Activated B cell treated with CpG ODN at 0.5 μM for 24 hours (primary cell): ENCODE measurements at regions not wholly inside any gene's neighbourhood (a gene's known extent, or its start where the extent isn't known, plus 50 kb on each side); places are given as distances from the start of the nearest gene placed in this dataset.

Source experiments
- ATAC-seq: fragments of 200-7000 bp; cut with Tn5 transposase; one replicate; pipeline ENCODE4 v1.10.0; 2021; ENCODE audit warnings: low read depth, mild to moderate bottlenecking, moderate library complexity
- CTCF ChIA-PET: fragments of 350-600 bp; sonication (Branson Sonifier 250); formaldehyde crosslinking; loops from one replicate; lab custom pipeline; 2021; ENCODE audit warnings: antibody characterized with exemption; lab: Charles Lee
- POLR2A ChIA-PET: fragments of 350-600 bp; sonication (Branson Sonifier 250); formaldehyde crosslinking; loops from one replicate; lab custom pipeline; 2021; ENCODE audit warnings: antibody characterized with exemption; lab: Charles Lee
- DNase-seq: peaks from one replicate; pipeline ENCODE4 v3.0.0; 2022
- H3K27ac Mint-ChIP-seq: one replicate; pipeline ENCODE4 v1.8.0; 2020; ENCODE audit warnings: mixed read lengths
- H3K27me3 Mint-ChIP-seq: one replicate; pipeline ENCODE4 v1.8.0; 2021; ENCODE audit warnings: mixed read lengths
- H3K36me3 Mint-ChIP-seq: one replicate; pipeline ENCODE4 v1.8.0; 2021; ENCODE audit warnings: low read depth, mixed read lengths
- H3K4me1 Mint-ChIP-seq: one replicate; pipeline ENCODE4 v1.8.0; 2021; ENCODE audit warnings: mixed read lengths
- H3K4me3 Mint-ChIP-seq: one replicate; pipeline ENCODE4 v1.8.0; 2020; ENCODE audit warnings: mild to moderate bottlenecking, mixed read lengths
- H3K9me3 Mint-ChIP-seq: one replicate; pipeline ENCODE4 v1.8.0; 2020; ENCODE audit warnings: mixed read lengths
- CTCF ChIP-seq: fragments of 200-600 bp; IDR thresholded peaks from one replicate; pipeline ENCODE4 v1.8.0; 2022; ENCODE audit warnings: antibody characterized with exemption, mild to moderate bottlenecking
- intact Hi-C: fragments of 100-400 bp; cut with micrococcal nuclease; formaldehyde crosslinking; loops from one replicate; pipeline ENCODE4 v1.15.1; 2024

GRCh38 chr15:95168951-95169431 lies 937.6 kb downstream of the MCTP2 start:
- ChIA-PET CTCF (no interaction called here), POLR2A (no interaction called here)
- TF ChIP-seq CTCF: no peak
- no peaks in the 10 kb centered on the region for H3K36me3 Mint-ChIP-seq
- DNase-seq (no peak), ATAC-seq (no peak)
- H3K4me1 Mint-ChIP-seq: no peaks in the 10 kb centered on the region
- no peaks in the 10 kb centered on the region for H3K27me3 Mint-ChIP-seq
- H3K9me3 Mint-ChIP-seq: no peaks in the 10 kb centered on the region
- intact Hi-C loops: no loop called here
- H3K27ac Mint-ChIP-seq: no peak overlapping the region
- no peak overlapping the region for H3K4me3 Mint-ChIP-seq

GRCh38 chr15:95169541-95170459 lies 938.4 kb downstream of the MCTP2 start:
- Mint-ChIP-seq H3K36me3 (no peaks in the 10 kb centered on the region), H3K27ac (no peak overlapping the region), H3K9me3 (no peaks in the 10 kb centered on the region), H3K4me1 (no peaks in the 10 kb centered on the region), H3K27me3 (no peaks in the 10 kb centered on the region), H3K4me3 (no peak overlapping the region)
- no peak for ATAC-seq
- CTCF ChIA-PET: no interaction called here
- TF ChIP-seq CTCF: no peak
- intact Hi-C loops: no loop called here
- POLR2A ChIA-PET: no interaction called here
- no peak for DNase-seq

GRCh38 chr15:95170561-95171380 lies 939.4 kb downstream of the MCTP2 start:
- H3K4me3 Mint-ChIP-seq: no peak overlapping the region
- H3K4me1 Mint-ChIP-seq: no peaks in the 10 kb centered on the region
- ATAC-seq (no peak), DNase-seq (no peak)
- H3K27me3 Mint-ChIP-seq: no peaks in the 10 kb centered on the region
- no peak for TF ChIP-seq CTCF
- CTCF ChIA-PET: no interaction called here
- intact Hi-C loops: no loop called here
- POLR2A ChIA-PET: no interaction called here
- no peak overlapping the region for H3K27ac Mint-ChIP-seq
- H3K36me3 Mint-ChIP-seq: no peaks in the 10 kb centered on the region
- no peaks in the 10 kb centered on the region for H3K9me3 Mint-ChIP-seq

- intact Hi-C loops: no loop called here
- Mint-ChIP-seq H3K27me3 (no peaks in the 10 kb centered on the region), H3K36me3 (no peaks in the 10 kb centered on the region), H3K27ac (no peak overlapping the region), H3K9me3 (no peaks in the 10 kb centered on the region), H3K4me3 (no peak overlapping the region), H3K4me1 (no peaks in the 10 kb centered on the region)
- TF ChIP-seq CTCF: no peak
- ChIA-PET CTCF (no interaction called here), POLR2A (no interaction called here)
- DNase-seq (no peak), ATAC-seq (no peak)
Observed at GRCh38 chr15:95171564-95171963, 940.2 kb downstream of the MCTP2 start.
